SHP77 (cell line): ENCODE measurements at regions not wholly inside any gene's neighbourhood (a gene's known extent, or its start where the extent isn't known, plus 50 kb on each side); places are given as distances from the start of the nearest gene placed in this dataset.

Experiments used
- DNase-seq, 2 experiments: peaks; one replicate each; lab custom pipeline; 2025; lab: John Stamatoyannopoulos, UW

GRCh38 chr12:70154960-70155589 lies 88.2 kb upstream of the CNOT2 start:
- DNase-seq = no peak

GRCh38 chr12:70157099-70157498 lies 86.1 kb upstream of the CNOT2 start:
- DNase-seq = no peak

- DNase-seq = no peak
Observed at GRCh38 chr12:70165450-70165849, 77.8 kb upstream of the CNOT2 start.

GRCh38 chr12:70176290-70176689 lies 66.9 kb upstream of the CNOT2 start:
- DNase-seq = no peak

GRCh38 chr12:70177631-70178030 lies 65.6 kb upstream of the CNOT2 start:
- DNase-seq = no peak

- DNase-seq = no peak
Observed at GRCh38 chr12:70178038-70178437, 65.2 kb upstream of the CNOT2 start.

GRCh38 chr12:70180130-70180529 lies 63.1 kb upstream of the CNOT2 start:
- no peak for DNase-seq

- no peak for DNase-seq
Observed at GRCh38 chr12:70185301-70185700, 57.9 kb upstream of the CNOT2 start.

- DNase-seq = no peak
Observed at GRCh38 chr12:70186436-70186835, 56.8 kb upstream of the CNOT2 start.

GRCh38 chr12:70190262-70191010 lies 52.8 kb upstream of the CNOT2 start:
- no peak for DNase-seq
